ENCODE measurements at regions not wholly inside any gene's neighbourhood (a gene's known extent, or its start where the extent isn't known, plus 50 kb on each side); places are given as distances from the start of the nearest gene placed in this dataset.

- Histone ChIP-seq H3K9me2 (replicated peaks; ENCODE audit: insufficient read depth, low read length) (no peaks in the 10 kb centered on the region), H3K36me3 (ENCODE audit: low read length) (no peaks in the 10 kb centered on the region; the same call in 1 of the 2 replicates), H3K27ac (ENCODE audit: low read depth, low read length) (no peak overlapping the region), H3K4me3 (ENCODE audit: insufficient read depth, low read length, poor library complexity, severe bottlenecking) (no peak overlapping the region), H3F3A (ENCODE audit: insufficient read depth) (no peaks in the 10 kb centered on the region), H3K27me3 (ENCODE audit: low read length) (no peaks in the 10 kb centered on the region), H3K9me3 (ENCODE audit: insufficient read depth, low read length) (no peaks in the 10 kb centered on the region), H4K20me1 (ENCODE audit: low read depth, low read length) (no peaks in the 10 kb centered on the region), H2AFZ (ENCODE audit: low read depth, low read length, severe bottlenecking) (no peak overlapping the region), H3K9ac (ENCODE audit: low read length) (no peak overlapping the region), H3K4me2 (ENCODE audit: low read depth, low read length, poor library complexity, severe bottlenecking) (no peak overlapping the region), H3K79me2 (ENCODE audit: insufficient read depth, low read length) (no peaks in the 10 kb centered on the region)
- no peak for TF ChIP-seq EZH2phosphoT487 (conservative IDR thresholded peaks at IDR 0.05; ENCODE audit: low read length)
- no peak for TF ChIP-seq CTCF (IDR thresholded peaks at IDR 0.05; ENCODE audit: insufficient read depth, low read length, poor library complexity, severe bottlenecking)
Measured at GRCh38 chr10:4481192-4481591, 344.8 kb upstream of the AKR1E2 start.

- no peak overlapping the region for H3K4me3 ChIP-seq (ENCODE audit: insufficient read depth, low read length, poor library complexity, severe bottlenecking)
- no peak overlapping the region for H3K9ac ChIP-seq (ENCODE audit: low read length)
- H3K36me3 ChIP-seq (ENCODE audit: low read length) = no peaks in the 10 kb centered on the region; the same call in 1 of the 2 replicates
- no peak overlapping the region for H3K4me2 ChIP-seq (ENCODE audit: low read depth, low read length, poor library complexity, severe bottlenecking)
- H3F3A ChIP-seq (ENCODE audit: insufficient read depth) = no peaks in the 10 kb centered on the region
- H3K27ac ChIP-seq (ENCODE audit: low read depth, low read length) = no peak overlapping the region
- no peaks in the 10 kb centered on the region for H3K9me3 ChIP-seq (ENCODE audit: insufficient read depth, low read length)
- TF ChIP-seq CTCF (IDR thresholded peaks at IDR 0.05; ENCODE audit: insufficient read depth, low read length, poor library complexity, severe bottlenecking) (no peak), EZH2phosphoT487 (conservative IDR thresholded peaks at IDR 0.05; ENCODE audit: low read length) (no peak)
- no peak overlapping the region for H2AFZ ChIP-seq (ENCODE audit: low read depth, low read length, severe bottlenecking)
- H3K9me2 ChIP-seq (replicated peaks; ENCODE audit: insufficient read depth, low read length) = no peaks in the 10 kb centered on the region
- H3K79me2 ChIP-seq (ENCODE audit: insufficient read depth, low read length) = no peaks in the 10 kb centered on the region
- no peaks in the 10 kb centered on the region for H3K27me3 ChIP-seq (ENCODE audit: low read length)
- H4K20me1 ChIP-seq (ENCODE audit: low read depth, low read length) = no peaks in the 10 kb centered on the region
Measured at GRCh38 chr10:4479342-4479741, 346.7 kb upstream of the AKR1E2 start.

DNA sequence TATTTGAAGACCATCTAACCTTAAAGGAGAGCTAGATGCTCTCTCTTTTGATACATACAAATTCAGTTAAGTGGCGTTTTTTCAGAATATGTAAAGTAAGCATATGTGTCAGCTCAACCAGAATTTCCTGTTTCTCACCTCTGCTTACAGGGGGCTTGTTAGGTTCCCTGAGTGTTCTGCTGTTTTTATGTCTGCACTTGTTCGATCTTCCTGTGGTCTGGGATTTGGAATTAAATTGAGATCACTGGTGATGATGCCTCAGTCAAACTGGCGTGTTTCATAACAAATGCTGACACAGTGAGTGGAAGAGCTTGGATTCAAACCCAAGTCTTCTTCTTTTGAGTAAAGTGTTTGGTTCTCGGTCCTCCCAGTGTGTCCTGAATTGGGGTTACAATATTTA, 348.3 kb upstream of the AKR1E2 start:
- H3K27ac ChIP-seq (ENCODE audit: low read depth, low read length) = no peak overlapping the region
- no peak for TF ChIP-seq EZH2phosphoT487 (conservative IDR thresholded peaks at IDR 0.05; ENCODE audit: low read length)
- TF ChIP-seq CTCF (IDR thresholded peaks at IDR 0.05; ENCODE audit: insufficient read depth, low read length, poor library complexity, severe bottlenecking) = no peak
- no peak overlapping the region for H2AFZ ChIP-seq (ENCODE audit: low read depth, low read length, severe bottlenecking)
- H3K9me3 ChIP-seq (ENCODE audit: insufficient read depth, low read length) = no peaks in the 10 kb centered on the region
- H3K4me2 ChIP-seq (ENCODE audit: low read depth, low read length, poor library complexity, severe bottlenecking) = no peak overlapping the region
- no peak overlapping the region for H3K9ac ChIP-seq (ENCODE audit: low read length)
- H3K4me3 ChIP-seq (ENCODE audit: insufficient read depth, low read length, poor library complexity, severe bottlenecking) = no peak overlapping the region
- no peaks in the 10 kb centered on the region for H4K20me1 ChIP-seq (ENCODE audit: low read depth, low read length)
- H3K27me3 ChIP-seq (ENCODE audit: low read length) = no peaks in the 10 kb centered on the region
- no peaks in the 10 kb centered on the region for H3F3A ChIP-seq (ENCODE audit: insufficient read depth)
- no peaks in the 10 kb centered on the region for H3K9me2 ChIP-seq (replicated peaks; ENCODE audit: insufficient read depth, low read length)
- H3K79me2 ChIP-seq (ENCODE audit: insufficient read depth, low read length) = no peaks in the 10 kb centered on the region
- no peaks in the 10 kb centered on the region; the same call in 1 of the 2 replicates for H3K36me3 ChIP-seq (ENCODE audit: low read length)
